CD4-positive, alpha-beta T cell (primary cell): ENCODE measurements at regions not wholly inside any gene's neighbourhood (a gene's known extent, or its start where the extent isn't known, plus 50 kb on each side); places are given as distances from the start of the nearest gene placed in this dataset.

Source experiments
- ATAC-seq: fragments of 200-7000 bp; cut with Tn5 transposase; one replicate; pipeline ENCODE4 v1.10.0; 2022; ENCODE audit warnings: mild to moderate bottlenecking; ENCODE audit not compliant: poor library complexity
- CTCF ChIA-PET: fragments of 350-600 bp; sonication (Branson Sonifier 250); formaldehyde crosslinking; loops from one replicate; lab custom pipeline; 2021; ENCODE audit warnings: antibody characterized with exemption, inconsistent platforms; lab: Charles Lee
- POLR2A ChIA-PET: fragments of 350-600 bp; sonication (Branson Sonifier 250); formaldehyde crosslinking; loops from one replicate; lab custom pipeline; 2021; ENCODE audit warnings: antibody characterized with exemption, inconsistent platforms; lab: Charles Lee
- DNase-seq, 14 experiments: peaks; one replicate each; pipeline ENCODE4 v3.0.0-alpha.2; 2013 to 2020; ENCODE audit warnings: mixed read lengths in 2 of 14
- H3K27ac ChIP-seq, 2 donors: one replicate each; pipeline versions ENCODE4 v1.5.1 to v1.7.0; 2013; ENCODE audit warnings: low read length in 2 of 2, low read depth in 1 of 2, mild to moderate bottlenecking in 1 of 2
- H3K27me3 ChIP-seq, 2 experiments: 1 replicate in 1 of 2; 2 replicates in 1 of 2; pipeline versions ENCODE4 v1.6.1 to v1.7.0; 2013; ENCODE audit warnings: low read length in 2 of 2, control low read depth in 1 of 2, mild to moderate bottlenecking in 1 of 2, moderate library complexity in 1 of 2; ENCODE audit not compliant: insufficient read depth in 2 of 2, control insufficient read depth in 1 of 2
- H3K36me3 ChIP-seq: one replicate; pipeline ENCODE4 v1.6.1; 2013; ENCODE audit warnings: low read length, control low read depth; ENCODE audit not compliant: insufficient read depth
- H3K4me1 ChIP-seq: one replicate; pipeline ENCODE4 v1.6.1; 2013; ENCODE audit warnings: low read length, control low read depth; ENCODE audit not compliant: insufficient read depth
- H3K4me3 ChIP-seq: one replicate; pipeline ENCODE4 v1.5.1; 2013; ENCODE audit warnings: mild to moderate bottlenecking, low read length, moderate library complexity
- H3K9me3 ChIP-seq, 2 experiments: 1 replicate in 1 of 2; 2 replicates in 1 of 2; pipeline versions ENCODE4 v1.6.1 to v1.7.0; 2013; ENCODE audit warnings: low read length in 2 of 2, mild to moderate bottlenecking in 2 of 2, control low read depth in 1 of 2, moderate library complexity in 1 of 2; ENCODE audit not compliant: control insufficient read depth in 1 of 2, insufficient read depth in 1 of 2
- H3K27ac Mint-ChIP-seq: one replicate; pipeline ENCODE4 v1.8.0; 2020; ENCODE audit warnings: mixed read lengths
- H3K27me3 Mint-ChIP-seq: one replicate; pipeline ENCODE4 v1.8.0; 2021; ENCODE audit warnings: mixed read lengths
- H3K36me3 Mint-ChIP-seq: one replicate; pipeline ENCODE4 v1.8.0; 2021; ENCODE audit warnings: low read depth, mixed read lengths
- H3K4me1 Mint-ChIP-seq: one replicate; pipeline ENCODE4 v1.8.0; 2021; ENCODE audit warnings: low read depth, mixed read lengths
- H3K4me3 Mint-ChIP-seq: one replicate; pipeline ENCODE4 v1.8.0; 2020; ENCODE audit warnings: mild to moderate bottlenecking, mixed read lengths
- H3K9me3 Mint-ChIP-seq: one replicate; pipeline ENCODE4 v1.8.0; 2020; ENCODE audit warnings: mixed read lengths
- intact Hi-C, 2 experiments: fragments of 100-400 bp; cut with DNase I in 1 of 2; cut with micrococcal nuclease in 1 of 2; formaldehyde crosslinking; loops; one replicate each; pipeline versions ENCODE4 v1.15.1 to v1.9.0; 2023 to 2025; cut with DNase I, micrococcal nuclease
- TF ChIP-seq, protein P1 (sequence below): fragments of 200-600 bp; IDR thresholded peaks from one replicate; pipeline ENCODE4 v1.8.0; 2022; ENCODE audit warnings: antibody characterized with exemption, mild to moderate bottlenecking

- no peaks in the 10 kb centered on the region for H3K36me3 ChIP-seq
- ATAC-seq = no peak
- no peaks in the 10 kb centered on the region for H3K4me1 ChIP-seq
- TF ChIP-seq, protein P1, sequence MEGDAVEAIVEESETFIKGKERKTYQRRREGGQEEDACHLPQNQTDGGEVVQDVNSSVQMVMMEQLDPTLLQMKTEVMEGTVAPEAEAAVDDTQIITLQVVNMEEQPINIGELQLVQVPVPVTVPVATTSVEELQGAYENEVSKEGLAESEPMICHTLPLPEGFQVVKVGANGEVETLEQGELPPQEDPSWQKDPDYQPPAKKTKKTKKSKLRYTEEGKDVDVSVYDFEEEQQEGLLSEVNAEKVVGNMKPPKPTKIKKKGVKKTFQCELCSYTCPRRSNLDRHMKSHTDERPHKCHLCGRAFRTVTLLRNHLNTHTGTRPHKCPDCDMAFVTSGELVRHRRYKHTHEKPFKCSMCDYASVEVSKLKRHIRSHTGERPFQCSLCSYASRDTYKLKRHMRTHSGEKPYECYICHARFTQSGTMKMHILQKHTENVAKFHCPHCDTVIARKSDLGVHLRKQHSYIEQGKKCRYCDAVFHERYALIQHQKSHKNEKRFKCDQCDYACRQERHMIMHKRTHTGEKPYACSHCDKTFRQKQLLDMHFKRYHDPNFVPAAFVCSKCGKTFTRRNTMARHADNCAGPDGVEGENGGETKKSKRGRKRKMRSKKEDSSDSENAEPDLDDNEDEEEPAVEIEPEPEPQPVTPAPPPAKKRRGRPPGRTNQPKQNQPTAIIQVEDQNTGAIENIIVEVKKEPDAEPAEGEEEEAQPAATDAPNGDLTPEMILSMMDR = no peak
- ChIA-PET CTCF (no interaction called here), POLR2A (no interaction called here)
- no peaks in the 10 kb centered on the region for H3K27me3 Mint-ChIP-seq
- H3K27me3 ChIP-seq = no peaks in the 10 kb centered on the region
- peaks cover 0 to 6% of the 10 kb centered on the region in 2 experiments for H3K9me3 ChIP-seq
- peaks cover 11% of the 10 kb centered on the region for H3K4me1 Mint-ChIP-seq
- intact Hi-C loops = no loop called here
- H3K4me3 Mint-ChIP-seq = no peak overlapping the region
- no peaks in the 10 kb centered on the region for H3K9me3 Mint-ChIP-seq
- H3K36me3 Mint-ChIP-seq = no peaks in the 10 kb centered on the region
- no peak overlapping the region for H3K27ac ChIP-seq
- no peak overlapping the region for H3K27ac Mint-ChIP-seq
- no peak overlapping the region for H3K4me3 ChIP-seq
- no peak for DNase-seq
Observed at GRCh38 chr6:166768761-166769160, 141.7 kb upstream of the RPS6KA2 start.

DNA sequence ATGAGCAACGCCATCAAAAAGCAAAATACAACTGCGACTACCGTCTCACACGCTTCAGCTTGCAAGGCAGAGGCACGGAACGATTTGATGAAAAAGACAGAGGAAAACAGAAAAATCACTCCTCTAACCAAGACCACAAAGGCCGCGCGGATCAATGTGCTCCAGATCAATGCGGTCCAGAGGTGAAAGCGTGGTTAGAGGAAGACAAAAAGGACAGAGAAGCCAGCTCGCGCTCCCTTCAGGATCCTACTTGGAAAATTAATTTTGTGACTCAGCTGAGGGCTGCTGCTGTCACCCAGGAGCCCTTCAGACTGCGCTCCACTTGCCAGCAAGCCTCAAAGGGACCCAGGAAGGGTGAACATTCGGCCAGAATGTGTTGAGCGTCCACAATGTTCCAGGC, 140.2 kb upstream of the RPS6KA2 start:
- intact Hi-C loops = no loop called here
- Mint-ChIP-seq H3K4me1 (peaks cover 17% of the 10 kb centered on the region), H3K4me3 (no peak overlapping the region), H3K27me3 (no peaks in the 10 kb centered on the region), H3K27ac (no peak overlapping the region), H3K9me3 (no peaks in the 10 kb centered on the region), H3K36me3 (no peaks in the 10 kb centered on the region)
- H3K36me3 ChIP-seq = no peaks in the 10 kb centered on the region
- no peak for ATAC-seq
- peaks cover 0 to 6% of the 10 kb centered on the region in 2 experiments for H3K9me3 ChIP-seq
- H3K4me3 ChIP-seq = no peak overlapping the region
- H3K27ac ChIP-seq = no peak overlapping the region
- ChIA-PET POLR2A (no interaction called here), CTCF (interaction anchor here (2.0 kb wide), 1 partner anchor 7 kb away, joined by 8 read pairs; no protein-coding TSS in a partner anchor)
- no peaks in the 10 kb centered on the region for H3K4me1 ChIP-seq
- no peak for DNase-seq
- TF ChIP-seq, protein P1 = no peak
- H3K27me3 ChIP-seq = no peaks in the 10 kb centered on the region

- no peaks in the 10 kb centered on the region for H3K27me3 Mint-ChIP-seq
- ATAC-seq = no peak
- Histone ChIP-seq H3K4me3 (no peak overlapping the region), H3K36me3 (no peaks in the 10 kb centered on the region), H3K27me3 (no peaks in the 10 kb centered on the region), H3K4me1 (no peaks in the 10 kb centered on the region), H3K9me3 (peaks cover 0 to 6% of the 10 kb centered on the region in 2 experiments), H3K27ac (no peak overlapping the region)
- TF ChIP-seq, protein P1 = no peak
- H3K4me3 Mint-ChIP-seq = no peak overlapping the region
- intact Hi-C loops = no loop called here
- H3K4me1 Mint-ChIP-seq = peaks cover 18% of the 10 kb centered on the region
- ChIA-PET POLR2A (no interaction called here), CTCF (interaction anchor here (2.0 kb wide), 1 partner anchor 8 kb away, joined by 8 read pairs; no protein-coding TSS in a partner anchor)
- no peak for DNase-seq
- no peaks in the 10 kb centered on the region for H3K9me3 Mint-ChIP-seq
- no peaks in the 10 kb centered on the region for H3K36me3 Mint-ChIP-seq
- no peak overlapping the region for H3K27ac Mint-ChIP-seq
Observed at GRCh38 chr6:166766769-166767168, 139.7 kb upstream of the RPS6KA2 start.
